Hepatocyte (in vitro differentiated cells): ENCODE measurements at regions not wholly inside any gene's neighbourhood (a gene's known extent, or its start where the extent isn't known, plus 50 kb on each side); places are given as distances from the start of the nearest gene placed in this dataset.

Experiments used
- EZH2 ChIP-seq: fragments of 200-600 bp; sonication (generic); IDR thresholded peaks from 2 replicates; pipeline ENCODE4 v1.6.1; 2016; ENCODE audit warnings: antibody characterized with exemption, mild to moderate bottlenecking, borderline replicate concordance
- TF ChIP-seq, protein P1 (sequence below): fragments of 200-600 bp; sonication (generic); IDR thresholded peaks from 2 replicates; pipeline ENCODE4 v1.5.1; 2016; ENCODE audit warnings: antibody characterized with exemption, mild to moderate bottlenecking; ENCODE audit not compliant: poor library complexity

DNA sequence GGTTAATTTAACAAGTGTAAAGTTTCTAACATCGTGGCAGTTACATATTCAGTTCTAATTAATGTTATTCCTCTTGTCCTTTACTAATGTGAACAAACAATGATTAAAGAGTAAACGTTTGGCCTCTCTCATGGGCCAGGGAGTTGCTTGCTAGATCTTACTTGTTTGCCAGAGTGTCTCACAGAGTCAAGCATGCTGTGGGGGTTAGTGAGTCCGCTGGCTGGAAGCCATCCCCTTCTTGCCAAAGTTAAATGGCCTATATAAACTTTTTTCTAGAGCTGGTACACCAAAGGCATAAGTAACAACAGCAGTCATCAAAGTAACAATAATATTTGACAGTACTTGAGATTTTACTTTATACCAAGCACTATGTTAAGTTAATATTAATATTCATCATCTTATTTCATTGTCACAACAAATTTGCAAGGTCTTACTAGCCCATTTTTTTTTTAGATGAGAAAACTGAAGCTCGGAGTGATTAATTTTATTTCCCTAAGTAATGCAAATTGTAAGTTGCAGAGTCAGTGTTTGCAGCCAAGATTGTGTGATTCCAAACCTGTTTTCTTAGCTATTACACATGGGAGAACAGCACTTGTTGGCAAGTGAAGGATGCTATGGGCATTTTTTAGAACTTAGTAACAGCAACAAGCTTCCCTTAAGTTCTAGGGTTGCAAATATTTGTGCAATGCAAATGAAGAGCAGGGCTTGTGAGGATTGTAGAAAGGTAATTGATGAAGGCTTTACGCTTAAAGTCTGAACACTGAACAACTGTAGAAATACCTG lies 224.5 kb downstream of the RFPL4B start:
- TF ChIP-seq, protein P1, sequence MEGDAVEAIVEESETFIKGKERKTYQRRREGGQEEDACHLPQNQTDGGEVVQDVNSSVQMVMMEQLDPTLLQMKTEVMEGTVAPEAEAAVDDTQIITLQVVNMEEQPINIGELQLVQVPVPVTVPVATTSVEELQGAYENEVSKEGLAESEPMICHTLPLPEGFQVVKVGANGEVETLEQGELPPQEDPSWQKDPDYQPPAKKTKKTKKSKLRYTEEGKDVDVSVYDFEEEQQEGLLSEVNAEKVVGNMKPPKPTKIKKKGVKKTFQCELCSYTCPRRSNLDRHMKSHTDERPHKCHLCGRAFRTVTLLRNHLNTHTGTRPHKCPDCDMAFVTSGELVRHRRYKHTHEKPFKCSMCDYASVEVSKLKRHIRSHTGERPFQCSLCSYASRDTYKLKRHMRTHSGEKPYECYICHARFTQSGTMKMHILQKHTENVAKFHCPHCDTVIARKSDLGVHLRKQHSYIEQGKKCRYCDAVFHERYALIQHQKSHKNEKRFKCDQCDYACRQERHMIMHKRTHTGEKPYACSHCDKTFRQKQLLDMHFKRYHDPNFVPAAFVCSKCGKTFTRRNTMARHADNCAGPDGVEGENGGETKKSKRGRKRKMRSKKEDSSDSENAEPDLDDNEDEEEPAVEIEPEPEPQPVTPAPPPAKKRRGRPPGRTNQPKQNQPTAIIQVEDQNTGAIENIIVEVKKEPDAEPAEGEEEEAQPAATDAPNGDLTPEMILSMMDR = no peak
- TF ChIP-seq EZH2 = no peak
